GM21786 (cell line): ENCODE measurements at regions not wholly inside any gene's neighbourhood (a gene's known extent, or its start where the extent isn't known, plus 50 kb on each side); places are given as distances from the start of the nearest gene placed in this dataset.

ENCODE experiments used
- ATAC-seq: cut with Tn5 transposase; IDR thresholded peaks from one replicate; pipeline ENCODE4 v1.9.1; 2021; ENCODE audit not compliant: unreplicated experiment

DNA sequence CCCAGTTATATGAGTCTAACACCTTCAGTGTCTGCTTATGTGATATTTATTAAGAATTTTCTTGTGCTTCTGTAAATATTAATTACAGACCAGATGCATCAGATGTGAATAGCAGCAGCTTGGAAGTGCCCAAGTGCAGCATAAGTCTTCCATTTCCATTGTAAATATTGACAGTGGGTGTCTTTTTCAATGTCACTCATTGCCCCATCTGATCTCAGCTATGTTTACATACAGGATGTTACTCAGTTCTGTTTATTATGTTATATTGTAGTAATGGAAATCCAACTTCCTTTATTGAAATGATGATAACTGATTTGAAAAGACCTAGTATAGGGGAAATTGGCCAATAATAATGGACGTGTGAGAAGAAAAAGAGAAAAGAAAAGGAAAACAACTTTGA is 296.7 kb downstream of the SAMD5 start:
- no peak for ATAC-seq

DNA sequence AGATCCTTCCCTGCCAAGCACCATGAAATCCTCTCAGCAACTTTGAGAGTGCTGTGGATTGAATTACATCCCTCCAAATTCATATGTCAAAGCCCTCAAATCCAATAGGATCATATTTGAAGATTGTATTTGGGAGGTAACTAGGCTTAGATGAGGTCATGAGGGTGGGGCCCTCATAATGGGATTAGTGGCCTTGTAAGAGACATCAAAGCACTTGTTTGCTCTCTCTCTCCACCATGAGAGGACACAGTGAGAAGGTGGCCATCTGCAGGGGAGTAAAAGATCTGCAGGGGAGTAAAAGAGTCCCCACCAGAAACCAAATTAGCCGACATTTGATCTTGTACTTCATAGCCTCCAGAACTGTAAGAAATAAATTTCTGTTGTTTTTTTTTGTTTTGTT is 298.2 kb downstream of the SAMD5 start:
- no peak for ATAC-seq

DNA sequence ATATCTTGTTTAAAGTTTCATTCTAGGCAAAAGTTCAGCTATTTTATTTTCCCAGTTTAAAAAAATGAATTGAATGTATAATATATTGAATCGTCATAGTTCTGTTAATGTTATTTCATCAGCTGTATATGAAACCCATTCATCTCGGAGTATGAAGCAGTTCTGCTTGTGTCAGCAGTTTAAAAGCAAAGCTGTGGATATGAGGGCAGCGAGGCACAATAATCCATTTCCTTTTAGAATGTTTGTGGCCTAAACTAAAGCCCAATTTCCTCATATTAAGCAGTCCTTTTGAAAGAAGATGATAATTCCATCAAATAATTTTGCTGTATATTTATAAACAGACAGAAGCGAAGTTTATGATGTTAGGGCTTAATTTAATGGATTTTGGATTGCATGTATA is 300.1 kb downstream of the SAMD5 start:
- ATAC-seq: no peak

DNA sequence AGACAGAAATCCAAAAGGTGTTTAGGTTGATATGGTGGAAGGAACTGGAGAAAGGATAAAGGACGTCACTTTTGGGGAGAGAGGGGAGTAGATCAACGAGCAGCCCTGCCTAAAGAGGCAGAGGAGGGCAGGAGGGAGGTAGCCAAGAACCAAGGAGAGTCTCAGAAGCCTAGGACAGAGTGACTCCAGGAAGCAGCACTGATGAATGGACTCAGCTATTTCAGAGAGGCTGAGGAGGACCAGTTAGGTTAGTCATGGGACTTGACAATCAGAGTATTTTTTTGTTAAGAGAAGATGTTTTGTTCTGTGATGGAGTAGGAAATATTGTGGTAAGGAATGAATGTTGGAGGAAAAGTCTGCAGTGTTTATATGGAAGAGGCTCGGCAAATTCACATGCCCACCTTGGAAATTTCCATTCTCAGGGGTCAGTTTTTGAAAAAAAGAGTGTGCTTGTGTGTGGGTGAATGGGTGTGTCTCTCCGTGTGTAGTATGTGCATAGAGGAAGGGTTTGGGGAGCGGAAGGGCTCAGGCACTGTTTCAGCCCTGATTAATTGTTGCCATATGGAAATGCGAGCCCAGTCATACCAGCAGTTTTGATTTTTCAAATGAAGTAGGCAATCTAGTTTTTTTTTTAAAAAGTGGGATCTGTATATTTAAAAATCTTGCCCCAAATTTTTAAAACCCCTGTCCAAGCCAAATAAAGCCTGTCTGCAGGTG is 303.6 kb downstream of the SAMD5 start:
- no peak for ATAC-seq

DNA sequence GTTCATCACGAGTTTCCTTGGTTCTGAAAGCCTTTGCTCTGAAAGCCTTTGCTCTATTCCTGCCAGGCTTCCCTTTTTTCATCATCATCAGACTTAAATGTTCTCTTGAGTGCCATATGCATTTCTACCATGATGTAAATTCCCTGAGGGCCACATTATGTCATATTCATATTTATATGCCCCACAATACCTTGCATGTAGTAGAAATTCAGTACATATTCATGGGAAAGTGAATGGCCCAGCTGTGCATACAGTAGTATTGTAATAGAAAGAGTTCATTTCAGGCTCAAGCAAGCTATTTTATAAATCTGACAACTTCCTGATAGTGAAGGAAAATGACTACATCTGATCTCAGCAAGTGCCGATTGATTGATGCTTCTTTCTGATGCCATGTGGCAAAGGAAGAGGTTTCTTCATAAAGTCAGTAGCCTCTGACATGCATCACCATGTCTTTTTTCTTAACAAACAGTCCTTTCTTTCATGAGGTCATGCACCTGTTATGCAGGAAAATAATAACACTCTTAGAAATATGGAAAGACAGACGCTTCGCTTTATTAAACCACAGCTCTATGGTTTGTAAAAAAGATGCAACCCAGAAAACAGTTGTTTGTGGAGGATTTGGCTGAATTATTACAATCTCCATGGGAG is 308.7 kb downstream of the SAMD5 start:
- ATAC-seq: no peak

DNA sequence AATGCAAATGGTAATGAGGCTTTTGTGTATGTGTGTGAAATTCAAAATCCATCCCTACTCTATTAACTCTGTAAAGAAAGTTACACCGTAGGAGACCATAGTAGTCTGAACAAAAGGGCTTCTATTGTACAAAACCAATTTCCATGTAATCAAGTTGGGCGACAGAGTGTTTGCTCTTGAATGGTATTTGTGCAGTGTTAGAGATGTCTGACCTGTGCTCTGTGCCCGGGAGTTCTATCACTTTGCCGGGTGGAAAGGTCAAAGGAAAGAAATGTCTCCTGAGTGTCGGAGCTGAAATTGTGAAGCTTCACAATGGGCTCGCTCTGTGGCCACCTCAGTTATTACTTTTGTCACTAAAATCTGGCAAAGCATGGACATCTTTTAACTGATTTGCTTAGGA is 312.0 kb downstream of the SAMD5 start:
- ATAC-seq: no peak

DNA sequence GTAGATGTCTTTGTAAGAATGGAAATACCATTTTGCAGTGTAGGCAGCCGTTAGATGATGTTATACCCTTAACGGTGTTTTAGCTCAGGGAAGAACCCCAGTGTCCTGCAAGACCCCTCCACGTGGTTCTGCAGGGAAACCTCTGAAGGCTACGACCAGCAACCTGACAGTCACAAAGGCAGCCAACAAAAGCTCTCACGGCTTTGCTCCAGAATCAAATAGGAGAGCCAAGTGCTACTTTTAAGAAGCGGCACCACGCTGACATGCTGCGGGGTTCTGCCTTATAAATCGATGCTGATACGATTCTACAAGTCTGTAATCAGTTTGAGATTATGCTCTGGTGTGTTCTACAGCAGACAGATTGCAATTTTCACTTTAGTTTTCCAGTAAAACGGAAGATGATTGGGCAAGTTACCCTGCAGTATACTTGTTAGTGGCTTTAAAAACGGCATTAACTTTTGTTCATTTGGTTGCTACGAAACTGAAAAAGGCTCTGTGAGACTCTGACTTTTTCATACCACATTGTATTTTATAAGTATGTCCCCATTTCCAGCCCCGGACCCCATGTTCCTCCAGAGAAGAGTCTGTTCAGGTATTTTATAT is 312.9 kb downstream of the SAMD5 start:
- ATAC-seq: no peak

DNA sequence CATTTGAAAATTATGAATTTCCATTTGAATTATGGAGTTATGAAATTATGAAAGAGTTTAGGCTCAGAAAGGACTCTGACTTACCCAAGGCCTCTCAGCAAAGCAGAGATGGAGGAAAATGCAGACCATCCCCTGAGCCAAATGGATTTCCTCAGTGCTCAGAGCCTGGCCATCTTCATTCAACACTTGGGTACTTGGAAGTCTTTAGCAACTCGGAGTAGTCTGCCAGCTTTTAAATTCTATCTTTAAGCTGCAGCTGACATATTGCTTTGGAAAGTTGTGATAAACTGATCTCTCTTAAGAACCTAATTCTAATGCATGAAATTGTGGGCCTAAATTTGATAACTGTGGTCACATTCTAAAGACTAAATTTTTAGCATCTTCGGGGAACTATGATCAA is 315.4 kb downstream of the SAMD5 start:
- no peak for ATAC-seq

DNA sequence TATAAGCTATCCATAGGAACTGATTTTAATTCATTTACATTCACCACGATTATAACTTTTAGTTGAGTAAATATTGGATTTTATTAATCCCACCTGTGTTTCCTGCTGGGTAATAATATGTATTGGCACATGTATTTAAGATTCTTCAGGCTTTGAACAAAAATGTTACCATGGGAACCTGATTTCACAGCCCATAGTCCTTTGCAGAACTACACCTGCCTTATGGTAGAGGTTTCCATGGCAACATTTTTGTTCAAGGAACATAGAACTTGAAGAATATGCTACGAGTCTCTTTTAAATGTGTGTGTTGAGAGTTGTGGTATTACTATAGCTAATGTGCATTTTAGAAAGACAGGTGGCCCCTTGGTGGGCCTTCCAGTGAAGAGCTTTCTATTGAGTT is 317.4 kb downstream of the SAMD5 start:
- no peak for ATAC-seq

DNA sequence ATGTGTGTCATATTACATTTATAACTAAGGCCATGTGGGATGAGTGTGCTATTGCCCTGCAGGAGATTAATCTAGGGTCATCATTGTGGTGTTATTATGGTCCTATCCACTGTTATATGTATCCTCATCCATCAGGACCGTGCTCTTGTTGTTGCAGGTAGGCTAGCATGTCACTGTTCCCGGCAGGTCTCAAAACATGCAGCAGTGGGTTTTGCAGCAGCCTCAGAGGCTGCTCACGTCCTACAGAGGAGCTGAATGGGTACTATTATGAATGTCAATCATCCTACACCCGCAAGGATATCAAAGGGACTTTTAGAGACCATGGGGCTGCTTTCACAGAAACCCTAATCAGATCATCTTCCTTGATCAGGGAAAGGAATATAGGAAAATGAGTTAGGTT is 318.2 kb downstream of the SAMD5 start:
- no peak for ATAC-seq

DNA sequence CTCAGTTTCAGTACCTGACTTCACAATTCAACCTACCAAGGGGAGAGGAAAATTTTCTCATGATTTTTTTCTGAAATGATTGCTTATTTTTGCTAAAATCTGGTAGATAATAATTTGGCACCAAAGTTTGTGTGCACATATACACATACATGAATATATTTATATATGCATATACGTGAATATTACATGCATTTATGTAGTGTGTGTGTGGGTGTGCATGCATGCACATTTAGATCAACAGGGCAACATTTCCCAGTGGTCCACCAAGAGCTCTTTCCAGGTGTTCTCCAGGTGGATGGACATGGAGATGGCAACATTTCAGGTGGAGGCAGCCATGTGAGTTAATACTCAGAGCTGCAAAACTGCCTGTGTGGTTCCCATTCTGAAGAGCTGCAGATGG is 320.9 kb downstream of the SAMD5 start:
- ATAC-seq: no peak

DNA sequence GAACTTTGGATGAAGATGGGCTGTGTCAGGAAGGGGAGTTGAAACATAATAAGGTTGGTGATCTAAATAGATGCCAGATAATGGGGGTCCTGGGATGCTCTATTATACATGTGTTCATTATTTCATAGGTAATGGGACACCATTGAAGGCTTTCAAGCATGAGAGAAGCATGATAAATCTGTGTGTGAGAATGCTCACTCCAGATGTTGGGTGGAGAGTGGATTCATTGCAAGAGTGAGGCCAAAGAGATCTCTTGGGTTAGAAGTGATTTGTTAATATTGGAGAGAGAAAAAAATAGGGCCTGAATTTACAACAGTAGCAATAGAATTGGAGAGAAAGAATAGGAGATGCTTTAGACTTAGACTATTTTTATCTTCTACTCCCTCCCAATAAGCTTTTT is 321.3 kb downstream of the SAMD5 start:
- ATAC-seq: no peak

DNA sequence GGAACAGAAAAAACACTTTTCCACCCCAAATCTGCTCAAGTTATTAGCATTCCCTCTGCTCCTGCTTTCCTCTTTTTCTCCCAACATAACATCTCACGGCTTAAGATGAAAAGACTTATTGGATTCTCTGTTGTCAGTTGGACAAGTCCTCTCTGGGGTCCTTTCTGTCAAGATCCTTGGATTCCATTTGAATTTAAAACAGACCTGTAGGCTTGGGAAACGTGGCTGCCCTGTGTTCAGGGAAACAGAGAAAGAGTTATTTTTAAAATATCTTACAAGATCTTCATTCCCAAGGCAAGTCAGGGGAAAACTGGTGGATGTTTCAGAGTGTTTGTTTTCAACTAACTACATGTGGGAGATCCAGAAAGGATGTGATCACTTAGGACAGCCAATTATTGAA is 322.9 kb downstream of the SAMD5 start:
- no peak for ATAC-seq

DNA sequence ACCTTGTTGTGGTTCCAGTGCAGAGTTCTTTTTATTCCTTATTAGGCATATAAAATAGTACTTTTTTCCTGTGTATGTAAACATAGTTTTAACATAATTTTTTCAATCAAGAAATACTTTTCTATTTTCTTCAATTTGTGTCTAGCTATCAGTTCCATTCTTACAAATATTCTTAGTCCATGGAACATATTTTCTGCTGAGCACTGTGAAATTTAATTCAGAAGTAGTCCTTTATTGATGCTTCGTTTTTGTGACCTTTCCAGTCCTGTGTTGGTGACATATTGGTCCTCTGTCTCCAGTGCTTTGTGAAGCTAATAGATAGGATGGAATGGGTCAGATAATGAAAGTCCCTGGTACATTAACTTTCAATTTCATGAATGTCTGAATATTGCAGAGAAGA is 325.1 kb downstream of the SAMD5 start:
- no peak for ATAC-seq

DNA sequence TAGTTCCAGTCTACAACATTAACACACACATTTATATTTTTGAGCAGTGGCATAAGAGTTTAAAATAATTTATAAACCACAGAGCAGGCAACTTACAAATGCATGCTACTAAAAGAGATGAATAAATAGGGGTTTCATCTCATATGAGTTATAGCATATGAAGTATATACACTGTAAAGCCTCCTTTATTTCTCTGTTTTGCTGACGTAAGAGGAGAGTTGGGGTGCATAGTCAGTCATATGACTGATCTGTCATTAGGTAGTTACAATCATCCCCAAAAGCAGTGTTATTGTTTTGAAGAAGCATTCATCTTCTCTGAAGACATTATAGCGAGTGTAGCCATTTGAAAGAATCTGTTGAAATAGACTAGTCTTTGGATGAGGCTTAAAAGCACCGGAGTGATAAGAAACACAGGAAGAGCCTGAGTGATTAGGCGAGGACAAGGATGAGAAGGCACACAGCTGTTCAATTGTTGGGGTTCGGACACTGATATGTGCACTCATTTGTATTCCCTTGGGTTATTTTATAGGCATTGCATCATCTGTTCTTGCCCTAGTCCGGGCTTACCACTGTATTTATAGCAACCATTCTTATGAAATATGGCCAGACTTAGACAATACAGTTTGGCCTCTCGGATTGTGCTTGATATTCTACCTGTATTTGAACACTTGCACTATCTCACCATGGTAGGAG is 325.7 kb downstream of the SAMD5 start:
- ATAC-seq: no peak

DNA sequence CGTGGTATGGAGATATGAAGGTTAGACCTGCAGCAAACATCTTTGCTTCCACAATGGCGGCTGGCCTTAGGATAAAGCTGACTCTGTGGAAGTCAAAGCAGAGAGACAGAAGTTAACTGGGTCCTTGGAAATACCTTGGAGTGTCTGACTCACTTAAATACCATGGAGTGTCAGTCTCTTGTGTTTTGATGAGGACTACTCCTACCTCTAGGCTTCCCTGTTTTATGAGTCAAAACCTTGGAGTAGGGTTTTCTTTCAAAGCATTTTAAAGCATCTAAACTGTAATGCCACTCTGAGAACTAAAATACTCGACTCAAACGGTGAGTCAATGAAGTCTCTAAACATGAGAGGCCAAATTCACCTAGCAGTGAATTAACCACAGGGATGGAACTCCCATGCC is 329.1 kb downstream of the SAMD5 start:
- ATAC-seq: no peak

DNA sequence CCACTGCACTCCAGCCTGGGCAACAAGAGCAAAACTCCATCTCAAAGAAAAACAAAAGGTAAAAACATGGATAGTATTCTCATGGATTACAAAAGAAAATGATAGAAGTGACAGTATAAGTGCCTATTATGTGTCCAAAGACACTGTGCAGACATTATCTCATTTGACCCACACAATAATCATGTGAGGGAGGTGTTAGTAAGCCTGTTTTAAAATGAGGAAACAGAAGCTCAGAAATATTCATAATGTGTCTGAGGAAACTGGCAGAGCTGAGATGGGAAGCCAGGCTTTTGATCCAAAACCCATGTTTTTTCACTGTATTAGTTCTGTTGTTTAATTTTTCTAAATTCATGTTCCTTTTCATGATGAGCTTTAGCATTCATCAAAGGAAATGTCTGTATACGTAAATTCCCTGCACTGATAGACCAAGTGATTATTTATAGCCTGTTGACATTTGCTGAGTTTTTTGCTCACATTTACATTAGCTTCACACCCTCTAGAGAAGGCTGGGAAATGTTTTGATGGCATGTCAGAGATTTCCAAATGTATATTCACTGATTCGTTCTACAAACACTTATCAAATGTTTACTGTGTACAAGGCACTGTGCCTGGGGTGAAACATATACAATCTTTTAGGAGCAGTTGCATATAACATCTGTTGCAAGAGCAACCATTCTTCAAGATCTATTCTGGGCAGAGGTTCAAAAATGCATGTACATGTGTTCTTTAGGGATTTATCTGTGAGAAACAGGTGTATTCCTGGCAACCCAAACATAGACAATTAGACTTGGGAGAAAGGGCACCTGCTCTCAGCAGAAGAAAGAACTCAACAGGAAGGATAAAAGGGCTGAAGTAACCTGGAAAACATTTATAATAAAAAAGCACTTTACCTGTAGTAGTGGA is 331.5 kb downstream of the SAMD5 start:
- ATAC-seq: no peak

DNA sequence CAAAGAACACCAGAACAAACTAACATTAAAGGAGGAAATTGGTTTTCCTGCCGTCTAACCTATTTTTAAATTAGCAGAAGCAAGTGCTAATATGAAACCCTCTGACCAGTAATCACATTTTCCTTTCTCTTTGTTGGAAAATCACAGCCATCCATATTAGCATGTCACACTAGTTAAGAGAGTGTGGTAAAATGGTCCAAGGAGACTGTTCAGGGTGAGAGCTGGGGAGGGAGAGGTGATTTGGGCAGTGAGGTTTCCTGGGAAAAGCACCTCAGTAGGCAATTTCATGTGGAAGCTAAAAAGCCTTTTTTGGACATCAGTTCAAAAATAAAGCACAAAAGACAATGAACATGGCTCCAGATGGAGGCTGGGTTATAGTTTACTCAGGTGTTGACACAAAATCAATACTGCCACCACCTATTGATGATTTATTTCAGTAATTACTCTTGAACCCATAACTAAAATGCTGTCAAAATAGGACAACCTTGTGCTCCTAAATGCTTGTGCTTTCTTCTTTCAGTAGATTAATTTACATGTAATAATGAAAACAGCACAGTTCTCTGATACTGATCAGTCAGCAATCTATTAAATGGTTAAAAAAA is 333.2 kb downstream of the SAMD5 start:
- ATAC-seq: no peak

DNA sequence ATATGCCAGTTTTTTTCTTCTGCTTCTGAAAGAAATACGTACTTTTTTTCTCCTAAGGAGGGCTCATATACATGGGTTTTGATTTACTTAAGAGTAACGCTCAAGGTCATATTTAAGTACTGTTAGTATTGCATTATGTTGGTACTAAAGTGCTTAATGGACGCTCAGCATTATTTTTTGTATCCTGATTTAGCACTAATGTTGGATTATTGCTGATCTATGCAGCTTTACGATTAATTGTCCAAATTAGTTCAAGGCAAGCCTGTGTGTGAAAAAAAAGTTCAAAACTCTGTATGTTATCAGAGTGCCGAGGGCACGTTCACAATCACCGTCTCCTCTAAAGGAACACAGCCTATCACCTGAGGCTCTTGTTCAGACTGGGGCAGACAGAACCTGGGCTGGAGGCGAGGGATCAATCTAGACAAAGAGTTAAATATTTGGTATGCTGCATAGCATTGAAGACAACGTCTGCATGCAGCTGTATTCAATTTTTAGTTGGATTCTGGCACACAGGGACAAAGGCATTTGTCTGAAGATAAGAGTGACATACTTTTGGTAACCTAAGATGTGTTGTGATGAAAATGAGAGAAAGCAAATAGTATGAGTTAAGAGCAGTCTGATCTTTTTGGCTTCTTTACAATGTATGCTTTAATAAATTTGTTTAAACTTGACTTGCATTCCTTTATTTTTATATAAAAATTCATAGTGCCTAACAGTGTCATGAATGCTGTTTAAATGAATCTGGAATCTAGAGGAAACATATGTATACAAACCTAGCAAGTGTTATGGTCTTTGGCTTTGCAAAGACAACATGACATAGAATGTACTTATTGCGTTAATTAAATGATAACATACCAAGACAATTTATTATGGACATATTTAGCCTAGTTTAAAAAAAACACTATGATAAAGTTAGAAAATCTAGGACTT is 341.2 kb downstream of the SAMD5 start:
- ATAC-seq: no peak

DNA sequence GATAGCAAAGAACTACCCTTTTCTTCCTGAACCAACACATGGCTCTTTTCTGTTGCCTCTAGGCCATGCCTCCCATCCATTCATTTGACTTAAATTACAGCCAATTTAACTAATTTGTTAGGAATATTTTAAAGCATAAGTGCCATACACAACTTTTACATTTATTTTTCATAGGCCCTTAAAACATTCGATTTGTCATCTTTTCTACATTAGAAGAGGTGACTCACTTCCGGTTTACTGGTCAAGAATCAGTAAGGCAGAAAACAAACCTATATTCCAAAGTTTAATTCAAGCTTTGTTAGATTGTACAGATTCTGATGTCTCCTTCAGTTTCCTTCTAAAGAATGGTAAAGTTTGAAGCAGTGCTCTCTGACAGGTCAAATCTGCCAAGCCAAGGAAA is 344.3 kb downstream of the SAMD5 start:
- no peak for ATAC-seq
